ENCODE measurements at regions not wholly inside any gene's neighbourhood (a gene's known extent, or its start where the extent isn't known, plus 50 kb on each side); places are given as distances from the start of the nearest gene placed in this dataset.
A peak's percentile ranks its signal among the peaks of the same experiment; 100 is the strongest.
"Not testable (repeated sequence)": the region's sequence is repeated elsewhere in the genome, so short reads cannot be mapped to it uniquely, and the experiment has no call there.

GRCh38 chr18:76610933-76611749 is 116.1 kb upstream of the ZNF516 start:
- DNase-seq: peak in 4 of 56 donors; percentile 18 to 41 (median 33)

DNA sequence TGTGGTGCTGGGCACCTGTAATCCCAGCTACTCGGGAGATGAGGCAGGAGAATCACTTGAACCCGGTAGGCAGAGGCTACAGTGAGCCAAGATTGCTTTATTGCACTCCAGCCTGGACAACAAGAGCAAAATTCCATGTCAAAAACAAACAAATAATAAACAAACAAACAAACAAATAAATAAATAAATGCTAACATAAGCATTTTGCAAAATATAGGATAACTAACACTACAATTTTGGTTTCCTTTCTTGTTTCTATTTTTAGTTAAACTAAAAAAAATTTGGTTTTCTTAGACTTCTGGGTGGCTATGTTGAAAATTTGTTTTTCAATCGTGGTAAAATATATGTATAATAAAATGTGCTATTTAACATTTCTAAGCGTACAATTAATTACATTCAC is 115.0 kb upstream of the ZNF516 start:
- no peak for DNase-seq

GRCh38 chr18:76605341-76605929 is 110.4 kb upstream of the ZNF516 start:
- DNase-seq: no peak

- DNase-seq: no peak
Observed at GRCh38 chr18:76604935-76605240, 109.8 kb upstream of the ZNF516 start.

DNA sequence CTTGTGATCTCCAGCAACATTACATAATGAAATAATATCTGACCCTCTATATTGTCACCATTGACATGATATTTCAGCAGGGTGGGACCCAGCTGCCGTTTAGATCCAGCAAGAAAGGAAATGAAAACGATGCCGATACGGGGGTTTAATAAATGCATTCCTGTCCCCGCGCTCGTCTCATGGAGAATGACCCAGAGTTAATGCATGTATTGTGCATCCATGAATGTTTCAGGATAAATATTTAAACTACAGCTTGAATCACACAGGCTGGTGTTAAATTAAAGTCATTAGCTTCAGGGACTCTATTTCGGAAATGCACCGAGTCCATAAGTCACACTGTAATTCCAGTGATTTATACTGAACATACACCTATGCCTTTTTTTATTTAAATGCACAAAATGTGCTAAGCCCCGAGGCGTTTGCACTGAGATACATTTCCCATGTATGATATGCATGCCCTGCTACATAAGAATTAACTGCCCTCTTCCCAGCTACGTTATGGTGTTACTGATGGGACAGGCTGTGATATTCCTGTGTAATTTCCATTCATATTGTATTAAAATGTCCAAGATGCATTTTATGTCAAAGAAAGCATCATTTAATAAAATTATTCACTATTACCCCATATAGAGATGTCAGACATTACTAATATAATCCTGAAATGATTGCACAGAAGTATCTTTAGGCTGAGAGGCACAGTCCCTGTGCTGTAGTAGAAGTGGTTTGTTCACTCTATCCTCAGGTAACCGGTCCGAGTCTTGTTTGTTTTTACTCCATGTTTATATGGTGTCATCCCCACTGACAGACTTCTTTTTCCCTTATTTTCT is 109.3 kb upstream of the ZNF516 start:
- no peak for DNase-seq

DNA sequence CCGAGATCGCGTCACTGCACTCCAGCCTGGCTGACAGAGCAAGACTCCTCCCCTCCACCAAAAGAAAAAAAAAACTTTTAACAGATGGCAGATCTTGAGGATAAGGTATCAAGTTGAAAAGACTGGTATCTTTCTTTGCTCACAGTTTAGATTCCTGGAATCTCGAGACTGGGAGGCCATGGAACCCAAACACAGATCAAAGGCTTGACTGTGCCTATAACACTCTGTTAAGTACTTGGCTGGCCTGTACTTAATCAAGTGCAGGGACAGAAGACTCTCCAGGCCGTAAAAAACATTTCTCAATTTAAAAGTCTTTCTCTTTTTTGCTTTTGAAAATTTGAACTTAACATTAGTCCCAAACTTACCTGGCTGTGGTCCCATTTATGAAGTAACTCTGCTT is 107.1 kb upstream of the ZNF516 start:
- no peak for DNase-seq

- DNase-seq: not testable (repeated sequence)
Observed at GRCh38 chr18:76600076-76600475, 105.0 kb upstream of the ZNF516 start.

DNA sequence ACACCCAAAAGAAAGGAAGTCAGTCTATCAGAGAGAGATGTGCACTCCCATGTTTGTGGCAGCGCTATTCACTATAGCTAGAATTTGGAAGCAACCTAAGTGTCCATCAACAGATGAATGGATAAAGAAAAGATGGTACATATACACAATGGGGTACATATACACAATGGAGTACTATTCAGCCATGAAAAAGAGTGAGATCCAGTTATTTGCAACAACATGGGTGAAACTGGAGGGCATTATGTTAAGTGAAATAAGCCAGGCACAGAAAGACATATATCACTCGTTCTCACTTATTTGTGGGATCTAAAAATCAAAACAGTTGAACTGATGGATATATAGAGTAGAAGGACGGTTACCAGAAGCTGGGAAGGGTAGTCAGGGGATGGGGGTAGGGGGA is 99.9 kb upstream of the ZNF516 start:
- no peak for DNase-seq

DNA sequence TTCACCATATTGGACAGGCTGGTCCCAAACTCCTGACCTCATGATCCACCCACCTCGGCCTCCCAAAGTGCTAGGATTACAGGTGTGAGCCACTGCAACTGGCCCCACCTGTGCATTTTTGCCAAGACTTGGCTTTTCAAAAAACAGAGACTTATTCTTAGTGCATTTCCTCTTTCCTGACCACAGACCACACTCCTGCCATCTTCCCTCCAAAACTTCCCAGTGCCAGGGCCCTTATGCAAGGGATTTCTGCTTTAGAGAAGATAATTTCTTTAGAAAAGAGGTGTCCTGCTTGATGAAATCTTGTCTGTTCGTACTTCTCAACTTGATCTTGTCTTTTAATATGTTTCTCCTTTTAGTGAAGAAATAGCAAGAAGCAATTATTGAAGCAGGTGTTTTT is 98.8 kb upstream of the ZNF516 start:
- DNase-seq: no peak

- DNase-seq: no peak
Observed at GRCh38 chr18:76592981-76593381, 97.9 kb upstream of the ZNF516 start.

DNA sequence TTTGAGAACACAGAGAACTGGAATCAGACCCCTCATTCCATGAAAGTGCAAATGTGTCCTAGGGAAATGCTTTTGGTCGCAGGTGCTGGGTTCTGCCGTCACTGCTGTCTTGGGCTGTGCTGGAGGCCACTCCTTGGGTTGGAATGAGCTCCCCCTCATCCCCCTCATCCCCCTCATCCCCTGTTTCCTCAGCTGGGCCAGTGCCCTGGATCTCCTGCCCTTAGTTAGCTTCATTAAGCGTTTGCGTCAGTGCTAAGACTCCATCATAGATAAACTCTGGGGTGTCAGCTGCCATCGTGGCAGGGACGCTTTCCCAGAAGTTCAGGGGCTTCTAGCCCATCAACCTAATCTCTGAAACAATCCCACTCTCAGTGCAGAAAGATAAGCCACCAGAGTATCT is 97.1 kb upstream of the ZNF516 start:
- DNase-seq: no peak

DNA sequence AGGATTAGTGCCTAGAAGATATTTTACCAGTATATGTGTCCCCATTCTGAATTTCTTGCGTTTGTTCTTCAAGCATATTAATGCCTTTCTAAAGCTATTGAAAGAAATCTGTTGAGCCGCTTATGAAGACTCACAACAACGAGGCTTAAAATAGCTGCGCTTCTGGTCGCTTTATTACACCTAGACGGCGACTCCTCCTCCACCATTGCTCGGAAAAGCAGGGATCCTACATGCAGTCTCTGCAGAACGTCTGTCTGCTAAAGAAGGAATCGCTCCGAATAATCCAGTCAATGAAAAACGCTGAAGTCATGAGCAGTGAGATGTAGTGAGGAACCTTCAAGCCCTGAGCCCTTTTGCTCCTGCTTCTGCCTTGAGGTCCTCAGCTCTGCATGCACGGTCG is 94.8 kb upstream of the ZNF516 start:
- DNase-seq: no peak

- no peak for DNase-seq
Observed at GRCh38 chr18:76589316-76589715, 94.3 kb upstream of the ZNF516 start.

DNA sequence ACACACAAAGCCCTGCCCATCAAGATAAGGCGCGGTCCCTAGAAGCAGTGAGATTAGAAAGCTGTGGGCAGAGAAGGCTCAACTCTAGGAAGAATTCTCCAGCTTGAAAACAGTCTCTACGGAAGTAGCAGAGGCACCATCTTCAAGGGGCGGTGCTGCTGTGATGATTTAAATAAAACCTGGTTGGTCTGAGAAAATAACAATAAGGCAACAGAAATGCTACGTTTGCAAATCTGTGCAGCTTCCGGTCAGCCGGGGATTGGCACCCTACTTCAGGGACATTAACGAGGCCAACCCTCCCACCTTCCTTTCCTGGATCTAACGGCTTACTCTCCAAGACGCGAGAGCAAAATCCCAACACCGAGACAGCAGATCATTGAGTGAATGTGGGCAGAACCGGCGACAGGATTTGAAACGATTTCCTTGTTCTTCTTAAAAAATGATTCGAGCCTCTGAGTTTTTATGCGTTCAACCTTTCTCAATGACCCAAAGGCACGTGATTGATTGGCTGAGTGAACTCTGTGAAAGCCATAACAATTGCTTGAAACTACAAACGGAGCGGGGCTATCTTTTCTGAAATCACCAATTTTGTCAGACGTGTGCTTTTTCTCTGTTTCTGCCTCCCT is 93.7 kb upstream of the ZNF516 start:
- peak in 1 of 56 donors; percentile 19 for DNase-seq

- no peak for DNase-seq
Observed at GRCh38 chr18:76587879-76588271, 92.8 kb upstream of the ZNF516 start.

GRCh38 chr18:76587147-76587878 is 92.3 kb upstream of the ZNF516 start:
- DNase-seq: no peak

- DNase-seq: no peak
Observed at GRCh38 chr18:76584414-76585310, 89.6 kb upstream of the ZNF516 start.

DNA sequence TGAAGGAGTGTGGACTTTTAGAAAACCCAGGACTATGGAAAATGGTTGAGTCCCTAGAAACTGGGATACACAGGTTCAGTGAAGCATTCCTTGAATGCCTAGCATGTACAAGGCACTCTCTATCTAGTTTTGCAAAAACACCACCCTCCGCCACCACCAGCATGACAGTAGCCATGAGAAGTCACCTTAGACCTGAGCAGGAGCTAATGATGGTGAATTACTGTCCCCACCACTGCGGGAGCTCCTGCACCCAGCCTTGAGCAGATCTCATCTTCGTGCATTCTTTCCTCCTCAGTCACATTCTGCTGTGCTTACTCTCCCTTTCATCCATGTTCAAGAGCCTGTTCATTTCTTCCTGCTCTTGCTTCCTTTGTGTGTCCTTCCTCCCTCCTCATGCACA is 86.2 kb upstream of the ZNF516 start:
- no peak for DNase-seq

GRCh38 chr18:76580288-76580962 is 85.4 kb upstream of the ZNF516 start:
- DNase-seq: no peak

- no peak for DNase-seq
Observed at GRCh38 chr18:76579301-76579695, 84.3 kb upstream of the ZNF516 start.

Measured in amygdala (tissue), 56 donors.